GM23248 (cell line): ENCODE measurements at regions not wholly inside any gene's neighbourhood (a gene's known extent, or its start where the extent isn't known, plus 50 kb on each side); places are given as distances from the start of the nearest gene placed in this dataset.

ENCODE experiments used
- DNase-seq: peaks from one replicate; pipeline ENCODE4 v3.0.0-alpha.2; 2015
- H2AFZ ChIP-seq: fragments of 200-600 bp; sonication (generic); 2 replicates; pipeline ENCODE4 v1.6.1; 2016; ENCODE audit warnings: antibody characterized with exemption
- H3F3A ChIP-seq: fragments of 200-600 bp; sonication (generic); 2 replicates; pipeline ENCODE4 v1.6.1; 2016; ENCODE audit warnings: mild to moderate bottlenecking, antibody characterized with exemption, mixed run types; ENCODE audit not compliant: insufficient read depth
- H3K27ac ChIP-seq: fragments of 200-600 bp; sonication (generic); 2 replicates; pipeline ENCODE4 v1.5.1; 2016; ENCODE audit warnings: mild to moderate bottlenecking
- H3K27me3 ChIP-seq: fragments of 200-600 bp; sonication (generic); replicated peaks from 2 replicates; pipeline ENCODE4 v1.6.1; 2016; ENCODE audit warnings: mild to moderate bottlenecking; ENCODE audit not compliant: insufficient read depth
- H3K36me3 ChIP-seq: fragments of 200-600 bp; sonication (generic); 2 replicates; pipeline ENCODE4 v1.6.1; 2016; ENCODE audit warnings: low read depth, mild to moderate bottlenecking
- H3K4me1 ChIP-seq: fragments of 200-600 bp; sonication (generic); 2 replicates; pipeline ENCODE4 v1.6.1; 2016; ENCODE audit warnings: mild to moderate bottlenecking; ENCODE audit not compliant: insufficient read depth
- H3K4me2 ChIP-seq: fragments of 200-600 bp; sonication (generic); one replicate; pipeline ENCODE4 v1.6.1; 2016; ENCODE audit warnings: mild to moderate bottlenecking; ENCODE audit not compliant: unreplicated experiment
- H3K4me3 ChIP-seq: fragments of 200-600 bp; sonication (generic); 2 replicates; pipeline ENCODE4 v1.5.1; 2016; ENCODE audit warnings: mild to moderate bottlenecking
- H3K79me2 ChIP-seq: fragments of 200-600 bp; sonication (generic); 2 replicates; pipeline ENCODE4 v1.6.1; 2016; ENCODE audit warnings: mild to moderate bottlenecking; ENCODE audit not compliant: insufficient read depth
- H3K9ac ChIP-seq: fragments of 200-600 bp; sonication (generic); 2 replicates; pipeline ENCODE4 v1.6.1; 2016; ENCODE audit warnings: mild to moderate bottlenecking
- H3K9me2 ChIP-seq: fragments of 200-600 bp; sonication (generic); 2 replicates; pipeline ENCODE4 v1.6.1; 2016; ENCODE audit warnings: mixed run types, mild to moderate bottlenecking, moderate library complexity; ENCODE audit not compliant: insufficient read depth
- H3K9me3 ChIP-seq: fragments of 200-600 bp; sonication (generic); one replicate; pipeline ENCODE4 v1.6.1; 2017; ENCODE audit warnings: low read depth
- H4K20me1 ChIP-seq: fragments of 200-600 bp; sonication (generic); 2 replicates; pipeline ENCODE4 v1.6.0; 2016; ENCODE audit not compliant: insufficient read depth
- EZH2 ChIP-seq: fragments of 200-600 bp; sonication (generic); IDR thresholded peaks from 2 replicates; pipeline ENCODE4 v1.6.1; 2018; ENCODE audit warnings: antibody characterized with exemption, mild to moderate bottlenecking; ENCODE audit not compliant: insufficient read depth, poor library complexity, severe bottlenecking
- EZH2phosphoT487 ChIP-seq: fragments of 200-600 bp; sonication (generic); IDR thresholded peaks from 2 replicates; pipeline ENCODE4 v1.6.1; 2018; ENCODE audit warnings: antibody characterized with exemption, moderate library complexity, mild to moderate bottlenecking, low read depth; ENCODE audit not compliant: insufficient read depth
- WGBS, 2 experiments: methylation state at CpG; one replicate each; pipeline ENCODE4 v1.1.6; 2015 to 2017; ENCODE audit warnings: low lambda C conversion rate in 2 of 2, low coverage in 1 of 2; ENCODE audit errors: missing lambda C conversion rate in 2 of 2; 5-methylcytosine and 5-hydroxymethylcytosine counted together
- in situ Hi-C: fragments of 300-500 bp; cut with MboI; formaldehyde crosslinking; loops from 2 replicates; pipeline ENCODE4 v1.15.0; 2020

DNA sequence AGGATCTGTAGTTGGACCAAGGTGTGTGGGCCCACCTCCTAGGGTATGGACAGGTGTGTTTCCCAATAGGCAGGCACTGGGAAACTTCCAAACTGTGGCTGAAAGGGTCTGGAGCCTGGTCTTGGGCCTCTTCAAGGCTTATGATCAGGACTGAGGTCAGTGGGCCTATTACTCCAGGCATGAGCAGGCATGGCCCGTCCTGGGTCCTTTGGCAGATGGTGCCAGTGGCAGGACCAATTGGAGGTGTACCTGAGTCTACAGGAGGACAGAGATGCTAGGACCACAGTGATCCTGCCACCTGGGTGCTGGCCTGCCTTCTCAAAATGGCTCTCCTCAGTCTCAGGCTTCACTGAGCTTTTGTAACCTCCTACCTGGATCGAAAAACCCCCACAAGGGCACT, 95.4 kb downstream of the RAB18 start:
- no peaks in the 10 kb centered on the region for H3K4me1 ChIP-seq
- H2AFZ ChIP-seq = no peak overlapping the region
- H3K27ac ChIP-seq = no peak overlapping the region
- no peaks in the 10 kb centered on the region for H3K79me2 ChIP-seq
- in situ Hi-C loops = no loop called here
- DNase-seq = no peak
- no peaks in the 10 kb centered on the region for H4K20me1 ChIP-seq
- H3K36me3 ChIP-seq = no peaks in the 10 kb centered on the region
- H3K4me3 ChIP-seq = no peak overlapping the region
- TF ChIP-seq EZH2phosphoT487 = no peak
- TF ChIP-seq EZH2 = no peak
- WGBS, 2 experiments = 68 to 86% methylated on average over 2 of the region's 2 CpGs
- H3K4me2 ChIP-seq = no peak overlapping the region
- H3K9ac ChIP-seq = no peak overlapping the region
- no peaks in the 10 kb centered on the region for H3K9me3 ChIP-seq
- no peaks in the 10 kb centered on the region for H3F3A ChIP-seq
- no peaks in the 10 kb centered on the region for H3K9me2 ChIP-seq
- no peaks in the 10 kb centered on the region for H3K27me3 ChIP-seq

DNA sequence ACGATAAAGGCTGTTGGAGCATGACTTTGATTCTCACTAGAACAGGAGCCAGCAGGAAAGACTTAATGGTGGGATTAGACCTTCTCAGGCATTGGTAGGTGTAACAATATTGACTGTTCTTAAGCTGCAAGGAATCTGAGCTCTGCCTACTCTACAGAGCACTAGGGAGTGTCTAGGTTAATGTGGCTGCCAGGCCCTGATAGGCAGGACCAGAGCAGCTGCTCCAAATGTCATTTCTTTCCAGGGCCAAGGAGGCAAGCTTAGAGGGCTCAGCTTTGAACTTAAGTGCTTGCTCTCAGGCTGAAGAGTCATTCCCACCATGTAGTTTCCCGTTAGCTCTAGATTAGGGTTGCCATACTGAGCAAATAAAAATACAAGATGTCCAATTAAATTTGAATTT, 96.8 kb downstream of the RAB18 start:
- WGBS, 2 experiments = 83 to 84% methylated on average over 2 of the region's 2 CpGs
- Histone ChIP-seq H3K9ac (no peak overlapping the region), H3K36me3 (no peaks in the 10 kb centered on the region), H3K9me2 (no peaks in the 10 kb centered on the region), H4K20me1 (no peaks in the 10 kb centered on the region), H2AFZ (0 out of 2 replicates have a peak overlapping the region, but pooled peaks have one; percentile 62), H3K27ac (no peak overlapping the region), H3K4me3 (no peak overlapping the region), H3K4me2 (no peak overlapping the region), H3K27me3 (no peaks in the 10 kb centered on the region), H3K4me1 (no peaks in the 10 kb centered on the region), H3K9me3 (no peaks in the 10 kb centered on the region), H3F3A (no peaks in the 10 kb centered on the region), H3K79me2 (no peaks in the 10 kb centered on the region)
- in situ Hi-C loops = no loop called here
- TF ChIP-seq EZH2phosphoT487 (no peak), EZH2 (no peak)
- no peak for DNase-seq

DNA sequence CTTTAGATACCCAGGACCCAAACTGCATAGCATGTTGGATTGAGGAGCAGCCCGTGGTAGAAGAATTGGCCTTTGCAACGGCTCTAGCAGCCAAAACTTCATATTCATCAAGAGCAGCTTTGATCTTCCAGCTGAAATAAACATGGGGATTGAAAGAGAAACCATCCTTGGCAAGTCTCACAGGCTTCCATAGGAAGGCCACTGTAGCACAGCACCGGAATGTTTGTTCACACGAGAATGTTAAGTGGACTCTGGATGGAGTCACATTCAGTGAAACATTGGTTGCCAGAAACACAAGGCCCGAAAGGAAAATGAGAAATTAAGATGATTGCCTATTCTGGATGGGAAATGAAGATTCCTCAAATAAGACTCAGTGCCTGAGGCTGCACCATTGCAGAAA, 97.4 kb downstream of the RAB18 start:
- Histone ChIP-seq H3K36me3 (no peaks in the 10 kb centered on the region), H3K9me2 (no peaks in the 10 kb centered on the region), H3K4me1 (no peaks in the 10 kb centered on the region), H3K4me3 (no peak overlapping the region), H3K4me2 (no peak overlapping the region), H3F3A (no peaks in the 10 kb centered on the region), H3K9ac (no peak overlapping the region), H3K27ac (no peak overlapping the region), H3K79me2 (no peaks in the 10 kb centered on the region), H3K27me3 (no peaks in the 10 kb centered on the region), H4K20me1 (no peaks in the 10 kb centered on the region), H2AFZ (peak overlapping the region; percentile 62), H3K9me3 (no peaks in the 10 kb centered on the region)
- in situ Hi-C loops = no loop called here
- WGBS, 2 experiments = 6 to 16% methylated on average over 5 of the region's 5 CpGs
- peak; percentile 16 for DNase-seq
- TF ChIP-seq EZH2 (no peak), EZH2phosphoT487 (no peak)

DNA sequence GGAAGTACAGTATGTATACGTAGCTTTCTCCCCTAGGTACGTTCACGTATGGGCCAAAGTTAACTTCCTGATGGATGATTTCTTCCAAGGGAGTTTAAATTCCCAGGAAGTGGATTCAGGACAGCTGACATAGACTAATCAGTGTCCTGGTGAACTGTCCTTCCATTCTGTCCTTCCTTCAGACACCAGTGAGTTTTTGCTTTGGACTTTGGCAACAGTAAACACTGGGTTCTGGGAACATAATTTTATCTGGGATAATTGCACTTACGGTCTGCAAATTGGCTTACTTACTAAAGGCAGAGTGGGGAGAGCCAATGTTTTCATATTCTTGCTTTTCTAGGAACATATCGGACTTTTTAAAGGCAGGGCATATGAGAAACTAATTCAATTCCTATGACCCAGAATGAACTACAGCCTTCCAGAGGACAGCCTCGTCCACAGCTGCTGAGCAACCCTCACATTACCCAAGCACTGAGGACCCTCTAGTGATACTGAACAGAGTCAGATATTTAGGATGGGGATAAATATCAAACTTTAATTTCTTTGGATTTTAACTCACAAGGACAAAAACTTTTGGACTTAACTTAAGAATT, 97.9 kb downstream of the RAB18 start:
- no peaks in the 10 kb centered on the region for H3K27me3 ChIP-seq
- H4K20me1 ChIP-seq = no peaks in the 10 kb centered on the region
- H3K27ac ChIP-seq = no peak overlapping the region
- no peaks in the 10 kb centered on the region for H3K79me2 ChIP-seq
- no peaks in the 10 kb centered on the region for H3K9me3 ChIP-seq
- H3K4me3 ChIP-seq = no peak overlapping the region
- in situ Hi-C loops = no loop called here
- no peaks in the 10 kb centered on the region for H3K36me3 ChIP-seq
- H3K9me2 ChIP-seq = no peaks in the 10 kb centered on the region
- no peak overlapping the region for H3K4me2 ChIP-seq
- TF ChIP-seq EZH2 = no peak
- no peak for TF ChIP-seq EZH2phosphoT487
- WGBS, 2 experiments = 68 to 71% methylated on average over 6 of the region's 6 CpGs
- H3K4me1 ChIP-seq = no peaks in the 10 kb centered on the region
- peak overlapping the region; percentile 62 for H2AFZ ChIP-seq
- H3F3A ChIP-seq = no peaks in the 10 kb centered on the region
- H3K9ac ChIP-seq = no peak overlapping the region
- no peak for DNase-seq

DNA sequence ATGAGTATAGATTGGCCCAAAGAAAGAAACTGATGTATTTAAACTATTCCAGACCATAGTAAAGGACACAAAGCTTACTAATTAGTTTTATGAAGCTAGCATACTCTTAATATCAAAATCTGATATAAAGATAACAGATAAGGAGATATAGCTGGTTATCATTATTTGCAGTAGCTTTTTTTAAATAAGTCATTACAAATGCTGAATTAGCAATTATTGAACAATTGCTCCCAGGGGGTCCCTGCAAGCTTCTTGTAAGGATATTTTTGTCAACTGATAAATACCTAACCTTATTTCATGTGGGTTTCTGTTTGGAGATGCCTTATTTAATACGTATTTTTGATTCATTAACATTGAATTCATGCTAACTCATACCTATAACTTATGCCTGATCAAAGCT, 99.0 kb downstream of the RAB18 start:
- Histone ChIP-seq H3F3A (no peaks in the 10 kb centered on the region), H4K20me1 (no peaks in the 10 kb centered on the region), H3K9me3 (no peaks in the 10 kb centered on the region), H3K79me2 (no peaks in the 10 kb centered on the region), H3K9ac (no peak overlapping the region), H2AFZ (no peak overlapping the region), H3K4me2 (no peak overlapping the region), H3K27me3 (no peaks in the 10 kb centered on the region), H3K9me2 (no peaks in the 10 kb centered on the region), H3K4me3 (no peak overlapping the region), H3K36me3 (no peaks in the 10 kb centered on the region), H3K27ac (no peak overlapping the region), H3K4me1 (no peaks in the 10 kb centered on the region)
- no peak for TF ChIP-seq EZH2phosphoT487
- TF ChIP-seq EZH2 = no peak
- WGBS, 2 experiments = 73 to 74% methylated on average over 1 of the region's 1 CpG
- in situ Hi-C loops = no loop called here
- DNase-seq = no peak
